Smooth muscle cell (in vitro differentiated cells): ENCODE measurements at regions not wholly inside any gene's neighbourhood (a gene's known extent, or its start where the extent isn't known, plus 50 kb on each side); places are given as distances from the start of the nearest gene placed in this dataset.

Experiments
- DNase-seq: peaks from one replicate; lab custom pipeline; 2025; ENCODE audit not compliant: unreplicated experiment; lab: John Stamatoyannopoulos, UW
- H2AFZ ChIP-seq: fragments of 200-600 bp; sonication (generic); 2 replicates; pipeline ENCODE4 v1.6.0; 2016; ENCODE audit warnings: antibody characterized with exemption, low read depth, mild to moderate bottlenecking
- H3F3A ChIP-seq: fragments of 200-600 bp; sonication (generic); 2 replicates; pipeline ENCODE4 v1.6.0; 2017; ENCODE audit warnings: antibody characterized with exemption, low read depth
- H3K27ac ChIP-seq: fragments of 200-600 bp; sonication (generic); 2 replicates; pipeline ENCODE4 v1.5.1; 2016; ENCODE audit warnings: low read depth, mild to moderate bottlenecking
- H3K27me3 ChIP-seq: fragments of 200-600 bp; sonication (generic); 2 replicates; pipeline ENCODE4 v1.6.1; 2016; ENCODE audit warnings: low read depth, mild to moderate bottlenecking
- H3K36me3 ChIP-seq: fragments of 200-600 bp; sonication (generic); 2 replicates; pipeline ENCODE4 v1.5.1; 2016; ENCODE audit warnings: low read depth
- H3K4me1 ChIP-seq: fragments of 200-600 bp; sonication (generic); 2 replicates; pipeline ENCODE4 v1.5.1; 2016; ENCODE audit warnings: low read depth
- H3K4me2 ChIP-seq: fragments of 200-600 bp; sonication (generic); 2 replicates; pipeline ENCODE4 v1.6.0; 2016; ENCODE audit warnings: mild to moderate bottlenecking
- H3K4me3 ChIP-seq: fragments of 200-600 bp; sonication (generic); 2 replicates; pipeline ENCODE4 v1.5.1; 2016; ENCODE audit warnings: mild to moderate bottlenecking
- H3K79me2 ChIP-seq: fragments of 200-600 bp; sonication (generic); 2 replicates; pipeline ENCODE4 v1.6.0; 2016; ENCODE audit warnings: low read depth, mild to moderate bottlenecking
- H3K9ac ChIP-seq: fragments of 200-600 bp; sonication (generic); 2 replicates; pipeline ENCODE4 v1.6.0; 2016; ENCODE audit warnings: low read depth
- H3K9me3 ChIP-seq: fragments of 200-600 bp; sonication (generic); replicated peaks from 2 replicates; pipeline ENCODE4 v1.5.1; 2016; ENCODE audit warnings: low read depth
- H4K20me1 ChIP-seq: fragments of 200-600 bp; sonication (generic); 2 replicates; pipeline ENCODE4 v1.6.0; 2016; ENCODE audit warnings: low read depth
- CTCF ChIP-seq: fragments of 200-600 bp; sonication (generic); IDR thresholded peaks from 2 replicates; pipeline ENCODE4 v1.5.1; 2017; ENCODE audit warnings: borderline replicate concordance, mild to moderate bottlenecking, antibody characterized with exemption; ENCODE audit not compliant: insufficient read depth, poor library complexity, severe bottlenecking
- WGBS: methylation state at CpG from one replicate; pipeline ENCODE4 v1.1.7; 2016; ENCODE audit warnings: low lambda C conversion rate; 5-methylcytosine and 5-hydroxymethylcytosine counted together

- no peaks in the 10 kb centered on the region for H3K9me3 ChIP-seq
- H3K27me3 ChIP-seq: no peaks in the 10 kb centered on the region
- no peaks in the 10 kb centered on the region for H3K36me3 ChIP-seq
- no peak overlapping the region for H2AFZ ChIP-seq
- no peaks in the 10 kb centered on the region for H3F3A ChIP-seq
- DNase-seq: no peak
- H3K79me2 ChIP-seq: no peaks in the 10 kb centered on the region
- no peak overlapping the region for H3K4me3 ChIP-seq
- no peak overlapping the region for H3K4me2 ChIP-seq
- no peaks in the 10 kb centered on the region for H3K4me1 ChIP-seq
- no peaks in the 10 kb centered on the region for H4K20me1 ChIP-seq
- no peak for TF ChIP-seq CTCF
- no peak overlapping the region for H3K9ac ChIP-seq
- H3K27ac ChIP-seq: no peak overlapping the region
- 85% methylated on average over 7 of the region's 7 CpGs for WGBS
These were observed 247.4 kb downstream of the FBXO15 start for GRCh38 chr18:73900106-73900835.

GRCh38 chr18:73897517-73897916, 250.1 kb downstream of the FBXO15 start:
- H3K4me1 ChIP-seq: peaks cover 1% of the 10 kb centered on the region
- H3K27me3 ChIP-seq: no peaks in the 10 kb centered on the region
- H3K4me2 ChIP-seq: no peak overlapping the region
- TF ChIP-seq CTCF: no peak
- no peaks in the 10 kb centered on the region for H3K79me2 ChIP-seq
- DNase-seq: no peak
- no peak overlapping the region for H3K27ac ChIP-seq
- no peak overlapping the region for H3K4me3 ChIP-seq
- no peak overlapping the region for H2AFZ ChIP-seq
- H3K9me3 ChIP-seq: no peaks in the 10 kb centered on the region
- 71% methylated on average over 1 of the region's 1 CpG for WGBS
- no peaks in the 10 kb centered on the region for H3K36me3 ChIP-seq
- no peaks in the 10 kb centered on the region for H4K20me1 ChIP-seq
- H3K9ac ChIP-seq: no peak overlapping the region
- no peaks in the 10 kb centered on the region for H3F3A ChIP-seq

GRCh38 chr18:73896685-73897084, 250.9 kb downstream of the FBXO15 start:
- Histone ChIP-seq H3K79me2 (no peaks in the 10 kb centered on the region), H3K4me2 (no peak overlapping the region), H3K4me3 (no peak overlapping the region), H3K9ac (no peak overlapping the region), H3K4me1 (peaks cover 9% of the 10 kb centered on the region), H4K20me1 (no peaks in the 10 kb centered on the region), H3K36me3 (no peaks in the 10 kb centered on the region), H3K9me3 (no peaks in the 10 kb centered on the region), H2AFZ (no peak overlapping the region), H3F3A (no peaks in the 10 kb centered on the region), H3K27me3 (no peaks in the 10 kb centered on the region), H3K27ac (no peak overlapping the region)
- DNase-seq: no peak
- TF ChIP-seq CTCF: no peak
- WGBS: 70% methylated on average over 3 of the region's 3 CpGs

GRCh38 chr18:73895701-73896100, 251.9 kb downstream of the FBXO15 start:
- Histone ChIP-seq H2AFZ (no peak overlapping the region), H3K4me1 (peaks cover 11% of the 10 kb centered on the region), H4K20me1 (no peaks in the 10 kb centered on the region), H3F3A (no peaks in the 10 kb centered on the region), H3K9ac (no peak overlapping the region), H3K36me3 (no peaks in the 10 kb centered on the region), H3K9me3 (no peaks in the 10 kb centered on the region), H3K79me2 (no peaks in the 10 kb centered on the region), H3K4me3 (no peak overlapping the region), H3K4me2 (no peak overlapping the region), H3K27me3 (no peaks in the 10 kb centered on the region), H3K27ac (no peak overlapping the region)
- TF ChIP-seq CTCF: no peak
- WGBS: 53% methylated on average over 4 of the region's 4 CpGs
- no peak for DNase-seq
